Mesenchymal stem cell (in vitro differentiated cells and primary cell): ENCODE measurements at regions not wholly inside any gene's neighbourhood (a gene's known extent, or its start where the extent isn't known, plus 50 kb on each side); places are given as distances from the start of the nearest gene placed in this dataset.

ENCODE experiments used
- DNase-seq: peaks from one replicate; pipeline ENCODE4 v3.0.0-alpha.2; 2013
- H2AFZ ChIP-seq: one replicate; pipeline ENCODE4 v1.6.1; 2013; ENCODE audit warnings: low read depth, mild to moderate bottlenecking, control low read depth, inconsistent platforms, low read length, moderate library complexity
- H2AK5ac ChIP-seq: 2 replicates; pipeline ENCODE4 v1.6.1; 2013; ENCODE audit warnings: low read length, moderate library complexity, mild to moderate bottlenecking, inconsistent platforms; ENCODE audit not compliant: severe bottlenecking
- H2BK120ac ChIP-seq: one replicate; pipeline ENCODE4 v1.6.1; 2013; ENCODE audit warnings: low read depth, mild to moderate bottlenecking, inconsistent platforms, low read length, moderate library complexity
- H2BK12ac ChIP-seq, 2 experiments: one replicate each; pipeline ENCODE4 v1.6.1; 2013; ENCODE audit warnings: inconsistent platforms in 2 of 2, low read length in 2 of 2, mild to moderate bottlenecking in 2 of 2, moderate library complexity in 2 of 2, control low read depth in 1 of 2
- H2BK15ac ChIP-seq: one replicate; pipeline ENCODE4 v1.6.1; 2013; ENCODE audit warnings: mild to moderate bottlenecking, low read depth, inconsistent platforms; ENCODE audit not compliant: poor library complexity, severe bottlenecking
- H2BK5ac ChIP-seq: 2 replicates; pipeline ENCODE4 v1.6.1; 2013; ENCODE audit warnings: low read depth, mild to moderate bottlenecking, low read length, control low read depth, inconsistent platforms; ENCODE audit not compliant: poor library complexity, severe bottlenecking
- H3K14ac ChIP-seq, 2 experiments: one replicate each; pipeline ENCODE4 v1.6.1; 2013; ENCODE audit warnings: inconsistent platforms in 2 of 2, low read length in 2 of 2, control low read depth in 1 of 2, mild to moderate bottlenecking in 1 of 2, moderate library complexity in 1 of 2
- H3K18ac ChIP-seq, 2 experiments: one replicate each; pipeline ENCODE4 v1.6.1; 2013; ENCODE audit warnings: inconsistent platforms in 2 of 2, low read length in 2 of 2, control low read depth in 1 of 2, low read depth in 1 of 2, mild to moderate bottlenecking in 1 of 2
- H3K23ac ChIP-seq, 2 experiments: one replicate each; pipeline ENCODE4 v1.6.1; 2013; ENCODE audit warnings: inconsistent platforms in 2 of 2, low read length in 2 of 2, mild to moderate bottlenecking in 2 of 2, moderate library complexity in 2 of 2, control low read depth in 1 of 2
- H3K27ac ChIP-seq: 2 replicates; pipeline ENCODE4 v1.5.1; 2013; ENCODE audit warnings: mild to moderate bottlenecking, moderate library complexity, low read length, control low read depth, inconsistent platforms; ENCODE audit not compliant: poor library complexity, severe bottlenecking
- H3K27me3 ChIP-seq, 2 experiments: 2 replicates each; pipeline versions ENCODE4 v1.6.1 to v1.7.0; 2013; ENCODE audit warnings: low read length in 2 of 2, mild to moderate bottlenecking in 2 of 2, moderate library complexity in 2 of 2, control low read depth in 1 of 2, inconsistent platforms in 1 of 2; ENCODE audit not compliant: control insufficient read depth in 1 of 2, insufficient read depth in 1 of 2
- H3K36me3 ChIP-seq, 2 experiments: 2 replicates each; pipeline versions ENCODE4 v1.6.1 to v1.7.0; 2013; ENCODE audit warnings: low read length in 2 of 2, control low read depth in 1 of 2, inconsistent platforms in 1 of 2, low read depth in 1 of 2, mild to moderate bottlenecking in 1 of 2; ENCODE audit not compliant: insufficient read depth in 2 of 2, control insufficient read depth in 1 of 2
- H3K4ac ChIP-seq, 2 experiments: one replicate each; pipeline ENCODE4 v1.6.1; 2013; ENCODE audit warnings: inconsistent platforms in 2 of 2, low read length in 2 of 2, mild to moderate bottlenecking in 2 of 2, moderate library complexity in 2 of 2, control low read depth in 1 of 2, low read depth in 1 of 2
- H3K4me1 ChIP-seq: 2 replicates; pipeline ENCODE4 v1.6.1; 2013; ENCODE audit warnings: low read depth, low read length, control low read depth; ENCODE audit not compliant: control insufficient read depth, insufficient read depth
- H3K4me2 ChIP-seq: 2 replicates; pipeline ENCODE4 v1.6.1; 2013; ENCODE audit warnings: low read length, mild to moderate bottlenecking, inconsistent platforms; ENCODE audit not compliant: poor library complexity, severe bottlenecking
- H3K4me3 ChIP-seq, 2 experiments: 2 replicates each; pipeline versions ENCODE4 v1.5.1 to v1.7.0; 2013; ENCODE audit warnings: low read length in 2 of 2, mild to moderate bottlenecking in 2 of 2, control low read depth in 1 of 2, low read depth in 1 of 2; ENCODE audit not compliant: insufficient read depth in 1 of 2
- H3K79me1 ChIP-seq: replicated peaks from 2 replicates; pipeline ENCODE4 v1.6.1; 2013; ENCODE audit warnings: mild to moderate bottlenecking, control low read depth, low read length, inconsistent platforms; ENCODE audit not compliant: poor library complexity, severe bottlenecking
- H3K9ac ChIP-seq: 2 replicates; pipeline ENCODE4 v1.7.0; 2013; ENCODE audit warnings: mild to moderate bottlenecking, low read length, moderate library complexity
- H3K9me3 ChIP-seq: 2 replicates; pipeline ENCODE4 v1.7.0; 2013; ENCODE audit warnings: mild to moderate bottlenecking, low read length; ENCODE audit not compliant: control insufficient read depth
- H4K8ac ChIP-seq: one replicate; pipeline ENCODE4 v1.6.1; 2013; ENCODE audit warnings: inconsistent platforms, mild to moderate bottlenecking, low read length, moderate library complexity
- H4K91ac ChIP-seq: one replicate; pipeline ENCODE4 v1.6.1; 2013; ENCODE audit warnings: mild to moderate bottlenecking, low read length, inconsistent platforms
- WGBS: methylation state at CpG from one replicate; pipeline ENCODE4 v1.1.7; 2013; ENCODE audit warnings: mixed read lengths; 5-methylcytosine and 5-hydroxymethylcytosine counted together

DNA sequence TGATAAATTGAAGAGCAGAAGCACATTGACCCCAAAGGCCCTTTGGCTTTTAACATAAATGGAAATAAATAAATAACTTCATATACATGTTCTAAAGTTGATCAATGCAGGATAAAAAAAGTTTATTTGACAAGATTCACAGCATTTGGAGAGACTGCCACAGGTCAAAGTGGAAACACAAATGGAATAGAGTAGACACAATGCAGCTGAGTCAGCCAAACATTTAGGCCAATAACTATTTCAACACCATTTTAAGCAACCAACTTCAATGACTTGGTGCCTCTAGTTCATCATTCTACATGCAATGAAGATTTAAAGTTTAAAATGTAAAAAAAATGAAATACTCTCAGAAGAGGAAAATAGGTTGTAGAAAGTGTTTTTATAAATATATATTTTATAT, 365.2 kb downstream of the FAT4 start:
- no peak overlapping the region for H3K23ac ChIP-seq
- H3K18ac ChIP-seq, result no peak overlapping the region
- H2BK120ac ChIP-seq, result no peak overlapping the region
- H2AK5ac ChIP-seq, result no peak overlapping the region
- H4K8ac ChIP-seq, result no peak overlapping the region
- H3K4me2 ChIP-seq, result no peak overlapping the region
- no peak overlapping the region for H2AFZ ChIP-seq
- no peak overlapping the region for H3K14ac ChIP-seq
- no peak overlapping the region for H3K27ac ChIP-seq
- no peaks in the 10 kb centered on the region for H3K79me1 ChIP-seq
- H2BK5ac ChIP-seq, result no peak overlapping the region
- H3K9me3 ChIP-seq, result no peaks in the 10 kb centered on the region
- no peak overlapping the region for H2BK12ac ChIP-seq
- H2BK15ac ChIP-seq, result no peak overlapping the region
- no peaks in the 10 kb centered on the region for H3K4me1 ChIP-seq
- no peak overlapping the region for H3K4ac ChIP-seq
- H4K91ac ChIP-seq, result no peak overlapping the region
- DNase-seq, result no peak
- no peak overlapping the region for H3K9ac ChIP-seq
- H3K4me3 ChIP-seq, result no peak overlapping the region
- no peaks in the 10 kb centered on the region for H3K27me3 ChIP-seq
- no peaks in the 10 kb centered on the region for H3K36me3 ChIP-seq

DNA sequence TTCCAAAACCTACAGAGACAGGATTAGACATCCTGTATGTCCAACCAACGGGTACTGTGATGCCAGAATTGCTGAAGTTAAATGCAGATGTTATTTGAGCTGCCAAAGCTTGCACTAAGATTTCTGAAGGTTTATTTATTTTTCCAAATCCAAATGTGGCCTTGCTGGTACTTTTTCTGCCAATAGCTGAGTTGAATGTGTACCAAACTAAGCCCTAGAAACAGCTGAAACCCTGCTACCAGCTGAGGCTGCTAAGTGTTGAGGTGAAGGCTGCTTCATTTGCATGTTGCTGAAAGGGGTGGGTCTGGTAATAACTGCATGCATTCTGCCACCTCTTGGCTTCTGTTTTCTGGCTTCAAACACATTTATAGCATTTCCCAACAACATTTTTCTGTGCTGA, 366.5 kb downstream of the FAT4 start:
- 100% methylated on average over 1 of the region's 1 CpG for whole genome bisulfite sequencing

DNA sequence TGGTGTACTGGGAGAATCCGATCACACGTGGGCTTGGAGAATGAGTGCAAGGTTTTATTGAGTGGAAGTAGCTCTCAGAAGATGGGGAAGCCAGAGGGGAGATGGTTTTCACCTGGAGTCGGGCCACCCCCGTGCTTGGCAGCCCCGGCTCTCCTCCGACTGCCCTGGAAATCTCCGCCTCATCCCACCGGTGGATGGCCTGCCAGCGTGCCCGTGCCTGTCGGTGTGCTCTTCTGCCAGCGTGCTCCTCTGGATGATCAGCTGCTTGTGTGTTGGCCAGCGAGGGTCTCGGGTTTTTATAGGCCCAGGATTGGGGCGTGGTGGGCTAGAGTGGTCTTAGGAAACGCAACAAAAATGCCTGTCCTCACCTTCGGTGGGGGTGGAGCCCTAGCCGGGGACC, 368.0 kb downstream of the FAT4 start:
- no peak overlapping the region for H3K23ac ChIP-seq
- H3K9ac ChIP-seq, result no peak overlapping the region
- no peak overlapping the region for H3K4ac ChIP-seq

More for the DNA sequence above, 366.5 kb downstream of the FAT4 start:
- no peak overlapping the region for H2BK12ac ChIP-seq
- no peak overlapping the region for H3K4me3 ChIP-seq
- no peak overlapping the region for H2BK15ac ChIP-seq
- H3K4me2 ChIP-seq, result no peak overlapping the region
- H4K8ac ChIP-seq, result no peak overlapping the region
- H2AFZ ChIP-seq, result no peak overlapping the region
- H3K9ac ChIP-seq, result no peak overlapping the region
- DNase-seq, result no peak
- H3K4me1 ChIP-seq, result no peaks in the 10 kb centered on the region
- no peak overlapping the region for H3K18ac ChIP-seq
- no peak overlapping the region for H4K91ac ChIP-seq
- no peaks in the 10 kb centered on the region for H3K79me1 ChIP-seq
- no peak overlapping the region for H2AK5ac ChIP-seq
- no peak overlapping the region for H3K4ac ChIP-seq
- H2BK120ac ChIP-seq, result no peak overlapping the region
- no peaks in the 10 kb centered on the region for H3K36me3 ChIP-seq
- H3K23ac ChIP-seq, result no peak overlapping the region
- H2BK5ac ChIP-seq, result no peak overlapping the region
- no peak overlapping the region for H3K27ac ChIP-seq
- H3K27me3 ChIP-seq, result no peaks in the 10 kb centered on the region
- no peaks in the 10 kb centered on the region for H3K9me3 ChIP-seq
- no peak overlapping the region for H3K14ac ChIP-seq

DNA sequence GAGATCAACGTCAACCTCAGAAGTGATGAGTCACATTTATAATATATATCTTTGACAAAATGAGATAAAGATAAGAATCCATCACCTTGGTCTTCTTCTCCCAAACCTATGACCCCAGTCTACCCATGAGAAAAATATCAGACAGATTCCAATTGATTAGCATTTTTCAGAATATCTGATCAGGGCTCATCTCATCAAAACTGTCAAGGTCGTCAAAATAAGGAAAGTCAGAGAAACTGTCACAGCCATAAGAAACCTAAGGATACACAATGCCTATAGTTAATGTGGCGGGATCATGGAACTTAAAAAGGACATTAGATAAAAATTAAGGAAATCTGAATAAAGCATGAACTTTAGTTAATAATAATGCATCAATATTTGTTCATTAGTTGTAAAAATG, 374.1 kb downstream of the FAT4 start:
- H2AFZ ChIP-seq, result no peak overlapping the region
- no peak overlapping the region for H2BK120ac ChIP-seq
- no peak for DNase-seq
- no peak overlapping the region for H3K23ac ChIP-seq
- H3K27me3 ChIP-seq, result no peaks in the 10 kb centered on the region
- no peaks in the 10 kb centered on the region for H3K4me1 ChIP-seq
- H3K36me3 ChIP-seq, result no peaks in the 10 kb centered on the region
- no peak overlapping the region for H3K14ac ChIP-seq
- H3K18ac ChIP-seq, result no peak overlapping the region
- no peak overlapping the region for H2AK5ac ChIP-seq
- no peak overlapping the region for H3K4me2 ChIP-seq
- no peak overlapping the region for H3K9ac ChIP-seq
- no peak overlapping the region for H4K91ac ChIP-seq
- H3K9me3 ChIP-seq, result no peaks in the 10 kb centered on the region
- H3K4ac ChIP-seq, result no peak overlapping the region
- H3K79me1 ChIP-seq, result no peaks in the 10 kb centered on the region
- no peak overlapping the region for H3K4me3 ChIP-seq
- H2BK12ac ChIP-seq, result no peak overlapping the region
- H2BK5ac ChIP-seq, result no peak overlapping the region
- no peak overlapping the region for H4K8ac ChIP-seq
- WGBS, result 100% methylated on average over 1 of the region's 3 CpGs
- no peak overlapping the region for H3K27ac ChIP-seq
- no peak overlapping the region for H2BK15ac ChIP-seq

More for the DNA sequence above, 368.0 kb downstream of the FAT4 start:
- Histone ChIP-seq H4K8ac (no peak overlapping the region), H2BK12ac (no peak overlapping the region), H2BK120ac (no peak overlapping the region), H3K27me3 (no peaks in the 10 kb centered on the region), H3K4me3 (peak overlapping the region in 1 of 2 experiments; percentile 39), H3K18ac (no peak overlapping the region), H3K79me1 (no peaks in the 10 kb centered on the region), H2AK5ac (no peak overlapping the region), H4K91ac (no peak overlapping the region), H2AFZ (no peak overlapping the region), H3K9me3 (no peaks in the 10 kb centered on the region), H3K4me1 (no peaks in the 10 kb centered on the region), H3K14ac (no peak overlapping the region), H2BK15ac (no peak overlapping the region), H2BK5ac (no peak overlapping the region), H3K4me2 (no peak overlapping the region), H3K36me3 (no peaks in the 10 kb centered on the region), H3K27ac (no peak overlapping the region)
- 95% methylated on average over 12 of the region's 18 CpGs for WGBS
- no peak for DNase-seq
